ENCODE measurements at regions not wholly inside any gene's neighbourhood (a gene's known extent, or its start where the extent isn't known, plus 50 kb on each side); places are given as distances from the start of the nearest gene placed in this dataset.
"Not testable (repeated sequence)": the region's sequence is repeated elsewhere in the genome, so short reads cannot be mapped to it uniquely, and the experiment has no call there.

DNA sequence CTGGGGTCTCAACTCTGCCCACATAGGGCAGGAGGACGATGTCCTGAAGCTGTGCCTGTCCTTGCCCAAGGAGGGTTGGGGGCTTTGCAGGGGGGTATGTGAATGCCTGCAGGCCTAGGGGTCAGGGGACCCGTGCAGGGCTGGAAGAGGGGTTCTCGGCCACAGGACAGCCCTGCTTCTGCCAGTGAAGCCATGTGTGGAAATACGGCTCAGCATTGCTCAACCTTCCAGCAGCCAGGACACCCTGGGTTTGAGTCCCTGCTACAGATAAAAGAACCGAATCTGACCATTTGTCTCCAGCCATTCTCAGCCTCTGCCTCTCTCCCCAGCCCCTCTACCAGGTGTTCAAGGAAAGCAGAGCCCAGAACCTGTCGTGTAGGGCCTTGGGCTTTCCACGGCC is 61.9 kb upstream of the SULF2 start:
- DNase-seq; H3K9me3 ChIP-seq (ENCODE audit: control insufficient read depth, low read length); H3K4me2 ChIP-seq (ENCODE audit: low read length, poor library complexity, severe bottlenecking); H2BK15ac ChIP-seq (ENCODE audit: low read depth, poor library complexity, severe bottlenecking); H3K36me3 ChIP-seq (ENCODE audit: control insufficient read depth in 1 of 2, insufficient read depth in 2 of 2, low read depth in 1 of 2, low read length in 2 of 2); H3K14ac ChIP-seq (ENCODE audit: low read length in 2 of 2); H2BK120ac ChIP-seq (ENCODE audit: low read depth, low read length); H2AK5ac ChIP-seq (ENCODE audit: low read length, severe bottlenecking); H3K4ac ChIP-seq (ENCODE audit: low read depth in 1 of 2, low read length in 2 of 2); H3K9ac ChIP-seq (ENCODE audit: low read length); H4K8ac ChIP-seq (ENCODE audit: low read length); H3K18ac ChIP-seq (ENCODE audit: low read depth in 1 of 2, low read length in 2 of 2); H3K27ac ChIP-seq (ENCODE audit: low read length, poor library complexity, severe bottlenecking); H2BK12ac ChIP-seq (ENCODE audit: low read length in 2 of 2); H3K79me1 ChIP-seq (replicated peaks; ENCODE audit: low read length, poor library complexity, severe bottlenecking); H3K4me1 ChIP-seq (ENCODE audit: control insufficient read depth, insufficient read depth, low read depth, low read length); H2BK5ac ChIP-seq (ENCODE audit: low read depth, low read length, poor library complexity, severe bottlenecking); H2AFZ ChIP-seq (ENCODE audit: low read depth, low read length); H3K23ac ChIP-seq (ENCODE audit: low read length in 2 of 2); H3K4me3 ChIP-seq (ENCODE audit: insufficient read depth in 1 of 2, low read depth in 1 of 2, low read length in 2 of 2): not testable (repeated sequence)
- peak overlapping the region; percentile 18 for H4K91ac ChIP-seq (ENCODE audit: low read length)
- peaks cover 42 to 67% of the 10 kb centered on the region in 2 experiments for H3K27me3 ChIP-seq (ENCODE audit: control insufficient read depth in 1 of 2, insufficient read depth in 1 of 2, low read length in 2 of 2)
- 74% methylated on average over 7 of the region's 7 CpGs for WGBS

DNA sequence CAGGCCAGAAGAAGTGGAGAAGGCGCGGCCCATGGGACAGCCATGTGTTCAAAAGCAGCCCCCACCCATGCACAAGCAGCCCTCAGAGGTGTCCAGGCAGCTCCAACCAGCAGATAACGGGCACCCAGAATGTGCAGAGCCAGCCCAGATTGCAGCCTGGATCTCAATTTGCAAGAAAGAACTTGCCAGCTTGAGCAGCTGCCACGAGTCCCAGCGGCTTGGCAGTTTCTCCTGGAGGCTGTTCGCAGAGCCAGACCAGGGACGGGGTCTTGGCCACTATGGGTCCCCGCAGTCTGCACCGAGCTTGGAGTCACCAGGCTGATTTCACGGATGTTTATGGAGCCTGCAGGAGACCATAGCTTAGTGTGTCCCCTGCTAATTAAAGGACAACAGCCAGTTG is 61.4 kb upstream of the SULF2 start:
- H3K79me1 ChIP-seq (replicated peaks; ENCODE audit: low read length, poor library complexity, severe bottlenecking); H2AFZ ChIP-seq (ENCODE audit: low read depth, low read length); H3K27ac ChIP-seq (ENCODE audit: low read length, poor library complexity, severe bottlenecking); H3K23ac ChIP-seq (ENCODE audit: low read length in 2 of 2); H3K9ac ChIP-seq (ENCODE audit: low read length); H3K36me3 ChIP-seq (ENCODE audit: control insufficient read depth in 1 of 2, insufficient read depth in 2 of 2, low read depth in 1 of 2, low read length in 2 of 2); H3K18ac ChIP-seq (ENCODE audit: low read depth in 1 of 2, low read length in 2 of 2); H3K4me1 ChIP-seq (ENCODE audit: control insufficient read depth, insufficient read depth, low read depth, low read length); H4K8ac ChIP-seq (ENCODE audit: low read length); H3K14ac ChIP-seq (ENCODE audit: low read length in 2 of 2); DNase-seq; H4K91ac ChIP-seq (ENCODE audit: low read length); H2BK5ac ChIP-seq (ENCODE audit: low read depth, low read length, poor library complexity, severe bottlenecking); H3K4me3 ChIP-seq (ENCODE audit: insufficient read depth in 1 of 2, low read depth in 1 of 2, low read length in 2 of 2); H2BK12ac ChIP-seq (ENCODE audit: low read length in 2 of 2); H3K4me2 ChIP-seq (ENCODE audit: low read length, poor library complexity, severe bottlenecking); H2AK5ac ChIP-seq (ENCODE audit: low read length, severe bottlenecking); H3K4ac ChIP-seq (ENCODE audit: low read depth in 1 of 2, low read length in 2 of 2); H2BK15ac ChIP-seq (ENCODE audit: low read depth, poor library complexity, severe bottlenecking); H3K9me3 ChIP-seq (ENCODE audit: control insufficient read depth, low read length); H2BK120ac ChIP-seq (ENCODE audit: low read depth, low read length): not testable (repeated sequence)
- H3K27me3 ChIP-seq (ENCODE audit: control insufficient read depth in 1 of 2, insufficient read depth in 1 of 2, low read length in 2 of 2) = peaks cover 36 to 62% of the 10 kb centered on the region in 2 experiments
- 85% methylated on average over 10 of the region's 10 CpGs for WGBS

DNA sequence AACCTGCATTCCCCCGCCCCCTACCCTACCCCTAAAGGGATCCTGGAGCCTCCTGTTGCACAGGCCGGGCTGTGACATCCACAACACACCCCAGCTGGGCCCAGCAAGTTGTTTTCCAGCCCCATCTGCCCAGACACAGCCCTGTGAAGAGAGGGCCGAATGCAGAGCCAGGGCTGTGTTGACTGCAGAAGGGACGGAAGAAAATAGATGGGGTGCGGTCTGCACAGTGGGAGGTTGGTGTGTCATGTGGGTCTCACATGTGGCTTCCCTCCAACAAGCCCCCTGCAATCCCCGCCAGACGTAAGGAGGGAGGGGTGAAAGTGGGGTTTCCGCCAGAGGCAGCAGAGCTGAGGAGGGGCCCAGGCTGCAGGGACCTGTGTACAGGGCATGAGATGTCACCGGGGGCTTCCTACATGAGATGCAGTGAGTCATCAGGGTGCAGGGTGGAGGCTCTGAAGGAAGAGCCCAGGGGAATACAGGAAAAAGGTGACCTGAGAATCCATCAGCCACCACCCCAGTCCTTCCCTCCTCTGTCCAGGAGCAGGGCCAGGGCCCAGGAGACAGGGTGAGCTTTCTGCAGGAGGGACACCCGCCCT is 60.2 kb upstream of the SULF2 start:
- not testable (repeated sequence) for H3K9ac ChIP-seq (ENCODE audit: low read length); H3K18ac ChIP-seq (ENCODE audit: low read depth in 1 of 2, low read length in 2 of 2); H4K91ac ChIP-seq (ENCODE audit: low read length); H2AK5ac ChIP-seq (ENCODE audit: low read length, severe bottlenecking); H2BK15ac ChIP-seq (ENCODE audit: low read depth, poor library complexity, severe bottlenecking); H3K23ac ChIP-seq (ENCODE audit: low read length in 2 of 2); H2BK12ac ChIP-seq (ENCODE audit: low read length in 2 of 2); H4K8ac ChIP-seq (ENCODE audit: low read length); H3K4me1 ChIP-seq (ENCODE audit: control insufficient read depth, insufficient read depth, low read depth, low read length); H3K4me2 ChIP-seq (ENCODE audit: low read length, poor library complexity, severe bottlenecking); H2BK5ac ChIP-seq (ENCODE audit: low read depth, low read length, poor library complexity, severe bottlenecking); H3K4me3 ChIP-seq (ENCODE audit: insufficient read depth in 1 of 2, low read depth in 1 of 2, low read length in 2 of 2); H2BK120ac ChIP-seq (ENCODE audit: low read depth, low read length); H3K4ac ChIP-seq (ENCODE audit: low read depth in 1 of 2, low read length in 2 of 2); H2AFZ ChIP-seq (ENCODE audit: low read depth, low read length); H3K9me3 ChIP-seq (ENCODE audit: control insufficient read depth, low read length); H3K36me3 ChIP-seq (ENCODE audit: control insufficient read depth in 1 of 2, insufficient read depth in 2 of 2, low read depth in 1 of 2, low read length in 2 of 2); H3K14ac ChIP-seq (ENCODE audit: low read length in 2 of 2); H3K79me1 ChIP-seq (replicated peaks; ENCODE audit: low read length, poor library complexity, severe bottlenecking); H3K27ac ChIP-seq (ENCODE audit: low read length, poor library complexity, severe bottlenecking); DNase-seq
- H3K27me3 ChIP-seq (ENCODE audit: control insufficient read depth in 1 of 2, insufficient read depth in 1 of 2, low read length in 2 of 2) = peaks cover 33 to 58% of the 10 kb centered on the region in 2 experiments
- whole genome bisulfite sequencing = 75% methylated on average over 9 of the region's 10 CpGs

DNA sequence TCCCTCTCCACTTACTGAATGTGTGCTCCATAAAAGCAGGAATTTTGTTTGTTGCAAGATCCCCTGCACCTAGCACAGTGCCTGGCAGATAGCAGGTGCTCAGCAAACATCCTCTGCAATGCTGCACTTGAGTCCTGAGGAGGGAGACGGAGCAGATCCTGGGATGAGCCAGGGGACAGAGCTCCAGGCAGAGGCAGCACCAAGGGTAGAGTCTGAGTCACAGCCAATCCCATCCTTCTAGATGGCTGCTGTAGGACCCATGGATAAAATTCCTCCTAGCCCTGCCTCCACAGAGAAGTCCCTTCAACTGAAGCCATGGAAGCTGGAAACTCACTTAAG is 59.3 kb upstream of the SULF2 start:
- not testable (repeated sequence) for H3K18ac ChIP-seq (ENCODE audit: low read depth in 1 of 2, low read length in 2 of 2); H3K79me1 ChIP-seq (replicated peaks; ENCODE audit: low read length, poor library complexity, severe bottlenecking); H2BK120ac ChIP-seq (ENCODE audit: low read depth, low read length); H3K4ac ChIP-seq (ENCODE audit: low read depth in 1 of 2, low read length in 2 of 2); H3K27ac ChIP-seq (ENCODE audit: low read length, poor library complexity, severe bottlenecking); H2AK5ac ChIP-seq (ENCODE audit: low read length, severe bottlenecking); H3K4me1 ChIP-seq (ENCODE audit: control insufficient read depth, insufficient read depth, low read depth, low read length); H2BK5ac ChIP-seq (ENCODE audit: low read depth, low read length, poor library complexity, severe bottlenecking); H2AFZ ChIP-seq (ENCODE audit: low read depth, low read length); H3K9ac ChIP-seq (ENCODE audit: low read length); H3K36me3 ChIP-seq (ENCODE audit: control insufficient read depth in 1 of 2, insufficient read depth in 2 of 2, low read depth in 1 of 2, low read length in 2 of 2); H4K91ac ChIP-seq (ENCODE audit: low read length); H3K4me2 ChIP-seq (ENCODE audit: low read length, poor library complexity, severe bottlenecking); H4K8ac ChIP-seq (ENCODE audit: low read length); H2BK12ac ChIP-seq (ENCODE audit: low read length in 2 of 2); H3K9me3 ChIP-seq (ENCODE audit: control insufficient read depth, low read length); H3K4me3 ChIP-seq (ENCODE audit: insufficient read depth in 1 of 2, low read depth in 1 of 2, low read length in 2 of 2); H3K23ac ChIP-seq (ENCODE audit: low read length in 2 of 2); H3K14ac ChIP-seq (ENCODE audit: low read length in 2 of 2); DNase-seq; H2BK15ac ChIP-seq (ENCODE audit: low read depth, poor library complexity, severe bottlenecking)
- peaks cover 26 to 53% of the 10 kb centered on the region in 2 experiments for H3K27me3 ChIP-seq (ENCODE audit: control insufficient read depth in 1 of 2, insufficient read depth in 1 of 2, low read length in 2 of 2)
- WGBS = 53% methylated on average over 1 of the region's 1 CpG
